Immature natural killer cell (primary cell): ENCODE measurements at regions not wholly inside any gene's neighbourhood (a gene's known extent, or its start where the extent isn't known, plus 50 kb on each side); places are given as distances from the start of the nearest gene placed in this dataset.

Source experiments
- DNase-seq, 3 donors: peaks; one replicate each; pipeline ENCODE4 v3.0.0; 2022; ENCODE audit warnings: mixed read lengths in 1 of 3
- H3K27ac Mint-ChIP-seq, 6 donors: one replicate each; pipeline ENCODE4 v1.8.0; 2020; ENCODE audit warnings: mixed read lengths in 6 of 6, mild to moderate bottlenecking in 5 of 6, inconsistent platforms in 4 of 6, moderate library complexity in 3 of 6
- H3K27me3 Mint-ChIP-seq, 3 donors: one replicate each; pipeline ENCODE4 v1.8.0; 2020 to 2021; ENCODE audit warnings: low read depth in 3 of 3, mild to moderate bottlenecking in 3 of 3, mixed read lengths in 3 of 3, moderate library complexity in 3 of 3, inconsistent platforms in 1 of 3
- H3K36me3 Mint-ChIP-seq, 3 donors: one replicate each; pipeline ENCODE4 v1.8.0; 2020; ENCODE audit warnings: mixed read lengths in 3 of 3, inconsistent platforms in 2 of 3, mild to moderate bottlenecking in 2 of 3
- H3K4me1 Mint-ChIP-seq, 2 donors: one replicate each; pipeline ENCODE4 v1.8.0; 2020; ENCODE audit warnings: inconsistent platforms in 2 of 2, mild to moderate bottlenecking in 2 of 2, mixed read lengths in 2 of 2, moderate library complexity in 1 of 2
- H3K4me3 Mint-ChIP-seq, 5 donors: one replicate each; pipeline ENCODE4 v1.8.0; 2020; ENCODE audit warnings: mild to moderate bottlenecking in 5 of 5, mixed read lengths in 5 of 5, inconsistent platforms in 3 of 5, moderate library complexity in 3 of 5
- H3K9me3 Mint-ChIP-seq, 6 donors: one replicate each; pipeline ENCODE4 v1.8.0; 2020; ENCODE audit warnings: mild to moderate bottlenecking in 6 of 6, mixed read lengths in 6 of 6, inconsistent platforms in 4 of 6, moderate library complexity in 3 of 6

GRCh38 chr2:188734691-188735090 is 239.5 kb upstream of the COL3A1 start:
- no peak overlapping the region for H3K27ac Mint-ChIP-seq
- H3K4me3 Mint-ChIP-seq: no peak overlapping the region
- no peak for DNase-seq
- no peaks in the 10 kb centered on the region for H3K4me1 Mint-ChIP-seq
- H3K36me3 Mint-ChIP-seq: no peaks in the 10 kb centered on the region
- H3K27me3 Mint-ChIP-seq: peaks cover 0 to 2% (median 1%) of the 10 kb centered on the region in 3 donors
- H3K9me3 Mint-ChIP-seq: peaks cover 2 to 50% (median 21%) of the 10 kb centered on the region in 6 donors

- H3K9me3 Mint-ChIP-seq: peaks cover 9 to 48% (median 24%) of the 10 kb centered on the region in 6 donors
- H3K27me3 Mint-ChIP-seq: peaks cover 0 to 1% (median 0%) of the 10 kb centered on the region in 3 donors
- no peak overlapping the region for H3K27ac Mint-ChIP-seq
- H3K36me3 Mint-ChIP-seq: no peaks in the 10 kb centered on the region
- no peak for DNase-seq
- no peak overlapping the region for H3K4me3 Mint-ChIP-seq
- H3K4me1 Mint-ChIP-seq: no peaks in the 10 kb centered on the region
Measured at GRCh38 chr2:188746727-188747126, 227.4 kb upstream of the COL3A1 start.

- Mint-ChIP-seq H3K9me3 (peaks cover 4 to 37% (median 26%) of the 10 kb centered on the region in 6 donors), H3K4me1 (no peaks in the 10 kb centered on the region)
Measured at GRCh38 chr2:188751816-188752215, 222.4 kb upstream of the COL3A1 start.

GRCh38 chr2:188752311-188752710 is 221.9 kb upstream of the COL3A1 start:
- peaks cover 3 to 42% (median 28%) of the 10 kb centered on the region in 6 donors for H3K9me3 Mint-ChIP-seq
- no peak overlapping the region for H3K27ac Mint-ChIP-seq
- H3K27me3 Mint-ChIP-seq: no peaks in the 10 kb centered on the region
- no peaks in the 10 kb centered on the region for H3K4me1 Mint-ChIP-seq
- no peaks in the 10 kb centered on the region for H3K36me3 Mint-ChIP-seq
- H3K4me3 Mint-ChIP-seq: no peak overlapping the region
- no peak for DNase-seq

More at GRCh38 chr2:188751816-188752215, 222.4 kb upstream of the COL3A1 start:
- Mint-ChIP-seq H3K27me3 (no peaks in the 10 kb centered on the region), H3K36me3 (no peaks in the 10 kb centered on the region), H3K27ac (no peak overlapping the region), H3K4me3 (no peak overlapping the region)
- no peak for DNase-seq

- Mint-ChIP-seq H3K4me3 (no peak overlapping the region), H3K27ac (no peak overlapping the region), H3K27me3 (no peaks in the 10 kb centered on the region), H3K9me3 (peaks cover 9 to 31% (median 18%) of the 10 kb centered on the region in 6 donors), H3K36me3 (no peaks in the 10 kb centered on the region), H3K4me1 (no peaks in the 10 kb centered on the region)
- no peak for DNase-seq
Measured at GRCh38 chr2:188762151-188762550, 212.0 kb upstream of the COL3A1 start.

- Mint-ChIP-seq H3K27ac (no peak overlapping the region), H3K4me3 (no peak overlapping the region), H3K27me3 (no peaks in the 10 kb centered on the region), H3K4me1 (no peaks in the 10 kb centered on the region), H3K36me3 (no peaks in the 10 kb centered on the region), H3K9me3 (peaks cover 5 to 37% (median 16%) of the 10 kb centered on the region in 6 donors)
- DNase-seq: no peak
Measured at GRCh38 chr2:188765522-188766470, 208.4 kb upstream of the COL3A1 start.

GRCh38 chr2:188766471-188766856 is 207.7 kb upstream of the COL3A1 start:
- Mint-ChIP-seq H3K27me3 (no peaks in the 10 kb centered on the region), H3K27ac (no peak overlapping the region), H3K4me3 (no peak overlapping the region), H3K4me1 (no peaks in the 10 kb centered on the region), H3K9me3 (peaks cover 9 to 37% (median 16%) of the 10 kb centered on the region in 6 donors), H3K36me3 (no peaks in the 10 kb centered on the region)
- DNase-seq: no peak

GRCh38 chr2:188767176-188767575 is 207.0 kb upstream of the COL3A1 start:
- Mint-ChIP-seq H3K9me3 (peaks cover 11 to 37% (median 21%) of the 10 kb centered on the region in 6 donors), H3K4me1 (no peaks in the 10 kb centered on the region), H3K36me3 (no peaks in the 10 kb centered on the region), H3K4me3 (no peak overlapping the region), H3K27me3 (no peaks in the 10 kb centered on the region), H3K27ac (no peak overlapping the region)
- DNase-seq: no peak

- Mint-ChIP-seq H3K36me3 (no peaks in the 10 kb centered on the region), H3K4me3 (no peak overlapping the region), H3K27me3 (no peaks in the 10 kb centered on the region), H3K4me1 (no peaks in the 10 kb centered on the region), H3K27ac (no peak overlapping the region), H3K9me3 (peaks cover 13 to 34% (median 27%) of the 10 kb centered on the region in 6 donors)
- no peak for DNase-seq
Measured at GRCh38 chr2:188770296-188770695, 203.9 kb upstream of the COL3A1 start.

- no peak overlapping the region for H3K4me3 Mint-ChIP-seq
- H3K4me1 Mint-ChIP-seq: no peaks in the 10 kb centered on the region
- no peak overlapping the region for H3K27ac Mint-ChIP-seq
- H3K9me3 Mint-ChIP-seq: peaks cover 17 to 38% (median 30%) of the 10 kb centered on the region in 6 donors
- peaks cover 0 to 3% (median 0%) of the 10 kb centered on the region in 3 donors for H3K36me3 Mint-ChIP-seq
- DNase-seq: no peak
- no peaks in the 10 kb centered on the region for H3K27me3 Mint-ChIP-seq
Measured at GRCh38 chr2:188773075-188773474, 201.1 kb upstream of the COL3A1 start.

GRCh38 chr2:188776634-188777033 is 197.5 kb upstream of the COL3A1 start:
- H3K27me3 Mint-ChIP-seq: no peaks in the 10 kb centered on the region
- peaks cover 10 to 38% (median 27%) of the 10 kb centered on the region in 6 donors for H3K9me3 Mint-ChIP-seq
- H3K36me3 Mint-ChIP-seq: peaks cover 0 to 3% (median 0%) of the 10 kb centered on the region in 3 donors
- H3K27ac Mint-ChIP-seq: no peak overlapping the region
- no peak for DNase-seq
- no peak overlapping the region for H3K4me3 Mint-ChIP-seq
- H3K4me1 Mint-ChIP-seq: no peaks in the 10 kb centered on the region

- peaks cover 9 to 43% (median 25%) of the 10 kb centered on the region in 6 donors for H3K9me3 Mint-ChIP-seq
- no peak for DNase-seq
- H3K27ac Mint-ChIP-seq: no peak overlapping the region
- no peak overlapping the region for H3K4me3 Mint-ChIP-seq
- H3K4me1 Mint-ChIP-seq: no peaks in the 10 kb centered on the region
- H3K36me3 Mint-ChIP-seq: no peaks in the 10 kb centered on the region
- peaks cover 0 to 2% (median 0%) of the 10 kb centered on the region in 3 donors for H3K27me3 Mint-ChIP-seq
Measured at GRCh38 chr2:188784269-188784762, 189.9 kb upstream of the COL3A1 start.

GRCh38 chr2:188785061-188785460 is 189.1 kb upstream of the COL3A1 start:
- Mint-ChIP-seq H3K27ac (no peak overlapping the region), H3K9me3 (peaks cover 11 to 49% (median 23%) of the 10 kb centered on the region in 6 donors), H3K36me3 (no peaks in the 10 kb centered on the region), H3K4me3 (no peak overlapping the region), H3K4me1 (no peaks in the 10 kb centered on the region), H3K27me3 (peaks cover 0 to 2% (median 0%) of the 10 kb centered on the region in 3 donors)
- DNase-seq: no peak

GRCh38 chr2:188785490-188785889 is 188.7 kb upstream of the COL3A1 start:
- Mint-ChIP-seq H3K27me3 (peaks cover 0 to 2% (median 0%) of the 10 kb centered on the region in 3 donors), H3K36me3 (no peaks in the 10 kb centered on the region), H3K9me3 (peaks cover 11 to 50% (median 23%) of the 10 kb centered on the region in 6 donors), H3K27ac (no peak overlapping the region), H3K4me1 (no peaks in the 10 kb centered on the region), H3K4me3 (no peak overlapping the region)
- DNase-seq: no peak
